IPS-15b (cell line): ENCODE measurements at regions not wholly inside any gene's neighbourhood (a gene's known extent, or its start where the extent isn't known, plus 50 kb on each side); places are given as distances from the start of the nearest gene placed in this dataset.
"Not testable (repeated sequence)": the region's sequence is repeated elsewhere in the genome, so short reads cannot be mapped to it uniquely, and the experiment has no call there.

Source experiments
- H3K27me3 ChIP-seq: one replicate; pipeline ENCODE4 v1.6.1; 2013; ENCODE audit warnings: low read length; ENCODE audit not compliant: control insufficient read depth, insufficient read depth
- H3K36me3 ChIP-seq: one replicate; pipeline ENCODE4 v1.6.1; 2013; ENCODE audit warnings: low read length; ENCODE audit not compliant: control insufficient read depth, insufficient read depth
- H3K4me1 ChIP-seq: one replicate; pipeline ENCODE4 v1.6.1; 2013; ENCODE audit warnings: mild to moderate bottlenecking, low read length; ENCODE audit not compliant: control insufficient read depth, insufficient read depth
- H3K4me3 ChIP-seq: one replicate; pipeline ENCODE4 v1.5.1; 2013; ENCODE audit warnings: low read depth, low read length
- H3K9ac ChIP-seq: one replicate; pipeline ENCODE4 v1.6.1; 2013; ENCODE audit warnings: low read depth, mild to moderate bottlenecking, low read length
- H3K9me3 ChIP-seq: one replicate; pipeline ENCODE4 v1.6.1; 2013; ENCODE audit warnings: mild to moderate bottlenecking, low read length; ENCODE audit not compliant: control insufficient read depth, insufficient read depth

- Histone ChIP-seq H3K36me3 (no peaks in the 10 kb centered on the region), H3K4me1 (no peaks in the 10 kb centered on the region), H3K4me3 (no peak overlapping the region), H3K9me3 (no peaks in the 10 kb centered on the region), H3K9ac (no peak overlapping the region), H3K27me3 (no peaks in the 10 kb centered on the region)
These were observed 189.7 kb upstream of the NOX3 start for GRCh38 chr6:155645325-155645724.

- no peak overlapping the region for H3K9ac ChIP-seq
- H3K4me1 ChIP-seq, result no peaks in the 10 kb centered on the region
- H3K27me3 ChIP-seq, result no peaks in the 10 kb centered on the region
- H3K9me3 ChIP-seq, result no peaks in the 10 kb centered on the region
- no peak overlapping the region for H3K4me3 ChIP-seq
- no peaks in the 10 kb centered on the region for H3K36me3 ChIP-seq
These were observed 186.0 kb upstream of the NOX3 start for GRCh38 chr6:155641603-155642002.

GRCh38 chr6:155638200-155638599, 182.6 kb upstream of the NOX3 start:
- no peak overlapping the region for H3K9ac ChIP-seq
- peaks cover 3% of the 10 kb centered on the region for H3K4me1 ChIP-seq
- no peaks in the 10 kb centered on the region for H3K36me3 ChIP-seq
- H3K4me3 ChIP-seq, result no peak overlapping the region
- H3K9me3 ChIP-seq, result no peaks in the 10 kb centered on the region
- no peaks in the 10 kb centered on the region for H3K27me3 ChIP-seq

- no peaks in the 10 kb centered on the region for H3K27me3 ChIP-seq
- H3K9ac ChIP-seq, result no peak overlapping the region
- no peaks in the 10 kb centered on the region for H3K9me3 ChIP-seq
- H3K36me3 ChIP-seq, result no peaks in the 10 kb centered on the region
- H3K4me1 ChIP-seq, result peaks cover 3% of the 10 kb centered on the region
- no peak overlapping the region for H3K4me3 ChIP-seq
These were observed 179.8 kb upstream of the NOX3 start for GRCh38 chr6:155635416-155635815.

- H3K4me1 ChIP-seq, result peaks cover 3% of the 10 kb centered on the region
- H3K9ac ChIP-seq, result no peak overlapping the region
- no peak overlapping the region for H3K4me3 ChIP-seq
- H3K36me3 ChIP-seq, result no peaks in the 10 kb centered on the region
- no peaks in the 10 kb centered on the region for H3K27me3 ChIP-seq
- H3K9me3 ChIP-seq, result no peaks in the 10 kb centered on the region
These were observed 174.4 kb upstream of the NOX3 start for GRCh38 chr6:155630085-155630484.

- H3K4me1 ChIP-seq, result peaks cover 3% of the 10 kb centered on the region
- H3K9ac ChIP-seq, result no peak overlapping the region
- H3K9me3 ChIP-seq, result no peaks in the 10 kb centered on the region
- no peak overlapping the region for H3K4me3 ChIP-seq
- H3K27me3 ChIP-seq, result no peaks in the 10 kb centered on the region
- no peaks in the 10 kb centered on the region for H3K36me3 ChIP-seq
These were observed 174.0 kb upstream of the NOX3 start for GRCh38 chr6:155629652-155630051.

- Histone ChIP-seq H3K36me3 (no peaks in the 10 kb centered on the region), H3K4me3 (no peak overlapping the region), H3K9ac (no peak overlapping the region), H3K4me1 (peaks cover 3% of the 10 kb centered on the region), H3K27me3 (no peaks in the 10 kb centered on the region), H3K9me3 (no peaks in the 10 kb centered on the region)
These were observed 172.7 kb upstream of the NOX3 start for GRCh38 chr6:155628306-155628705.

GRCh38 chr6:155627722-155628212, 172.1 kb upstream of the NOX3 start:
- not testable (repeated sequence) for H3K9ac ChIP-seq, H3K36me3 ChIP-seq, H3K9me3 ChIP-seq, H3K4me3 ChIP-seq, H3K27me3 ChIP-seq, H3K4me1 ChIP-seq

GRCh38 chr6:155623450-155624178, 168.0 kb upstream of the NOX3 start:
- Histone ChIP-seq H3K36me3 (no peaks in the 10 kb centered on the region), H3K27me3 (no peaks in the 10 kb centered on the region), H3K4me3 (no peak overlapping the region), H3K4me1 (peaks cover 15% of the 10 kb centered on the region), H3K9me3 (no peaks in the 10 kb centered on the region), H3K9ac (peak overlapping the region; percentile 3)

- H3K4me3 ChIP-seq, result no peak overlapping the region
- peaks cover 10% of the 10 kb centered on the region for H3K9me3 ChIP-seq
- no peaks in the 10 kb centered on the region for H3K27me3 ChIP-seq
- peaks cover 5% of the 10 kb centered on the region for H3K36me3 ChIP-seq
- H3K4me1 ChIP-seq, result no peaks in the 10 kb centered on the region
- H3K9ac ChIP-seq, result no peak overlapping the region
These were observed 159.0 kb upstream of the NOX3 start for GRCh38 chr6:155614606-155615005.

- H3K9ac ChIP-seq, result no peak overlapping the region
- H3K9me3 ChIP-seq, result peaks cover 10% of the 10 kb centered on the region
- no peaks in the 10 kb centered on the region for H3K27me3 ChIP-seq
- no peak overlapping the region for H3K4me3 ChIP-seq
- no peaks in the 10 kb centered on the region for H3K4me1 ChIP-seq
- peaks cover 5% of the 10 kb centered on the region for H3K36me3 ChIP-seq
These were observed 156.1 kb upstream of the NOX3 start for GRCh38 chr6:155611742-155612141.

GRCh38 chr6:155604991-155605390, 149.4 kb upstream of the NOX3 start:
- Histone ChIP-seq H3K36me3 (no peaks in the 10 kb centered on the region), H3K4me1 (no peaks in the 10 kb centered on the region), H3K27me3 (no peaks in the 10 kb centered on the region), H3K4me3 (no peak overlapping the region), H3K9me3 (no peaks in the 10 kb centered on the region), H3K9ac (no peak overlapping the region)
